H1 (cell line): ENCODE measurements at regions not wholly inside any gene's neighbourhood (a gene's known extent, or its start where the extent isn't known, plus 50 kb on each side); places are given as distances from the start of the nearest gene placed in this dataset.

ENCODE experiments used
- CTCF ChIA-PET: fragments of 300-600 bp; sonication (Branson Sonifier 250); formaldehyde crosslinking; loops from one replicate; lab custom pipeline; 2021; ENCODE audit not compliant: partially characterized antibody; lab: Charles Lee
- POLR2A ChIA-PET: fragments of 300-600 bp; sonication (Branson Sonifier 250); formaldehyde crosslinking; loops from one replicate; lab custom pipeline; 2021; ENCODE audit warnings: inconsistent platforms; ENCODE audit not compliant: partially characterized antibody; lab: Charles Lee
- DNase-seq, 2 experiments: peaks; one replicate each; pipeline versions ENCODE4 v3.0.0 to v3.0.0-alpha.2; 2010 to 2022; ENCODE audit warnings: low spot score in 2 of 2, low read depth in 1 of 2, mixed read lengths in 1 of 2
- FAIRE-seq: peaks from 2 replicates; lab custom pipeline; 2011; peaks lifted over from hg19 to GRCh38; lab: Jason Lieb, UNC
- H2AFZ ChIP-seq: 2 replicates; pipeline ENCODE4 v1.8.1; 2012; ENCODE audit warnings: low read length, inconsistent platforms
- H2AK5ac ChIP-seq: 2 replicates; pipeline ENCODE4 v1.6.1; 2013; ENCODE audit warnings: low read depth, low read length
- H2BK120ac ChIP-seq: replicated peaks from 2 replicates; pipeline ENCODE3; 2013; ENCODE audit warnings: low read depth, low read length, inconsistent platforms
- H2BK12ac ChIP-seq: 2 replicates; pipeline ENCODE4 v1.6.1; 2013; ENCODE audit warnings: low read depth, low read length
- H2BK15ac ChIP-seq: 2 replicates; pipeline ENCODE4 v1.6.1; 2013; ENCODE audit warnings: low read length
- H2BK20ac ChIP-seq: 2 replicates; pipeline ENCODE4 v1.6.1; 2013; ENCODE audit warnings: low read length
- H2BK5ac ChIP-seq: 2 replicates; pipeline ENCODE4 v1.6.1; 2013; ENCODE audit warnings: low read depth, low read length
- H3K14ac ChIP-seq: 2 replicates; pipeline ENCODE4 v1.6.1; 2013; ENCODE audit warnings: inconsistent platforms; ENCODE audit not compliant: insufficient read length
- H3K18ac ChIP-seq: 2 replicates; pipeline ENCODE4 v1.6.1; 2013; ENCODE audit warnings: low read length; ENCODE audit errors: extremely low read depth
- H3K23ac ChIP-seq: 2 replicates; pipeline ENCODE4 v1.6.1; 2013; ENCODE audit warnings: inconsistent platforms; ENCODE audit not compliant: insufficient read length
- H3K23me2 ChIP-seq: 2 replicates; pipeline ENCODE4 v1.6.1; 2013; ENCODE audit warnings: low read depth, low read length
- H3K27ac ChIP-seq: 2 replicates; pipeline ENCODE4 v1.6.1; 2011; ENCODE audit warnings: low read depth, low read length, inconsistent platforms
- H3K27me3 ChIP-seq, 4 experiments: replicated peaks in 1 of 4; 1 replicate in 1 of 4; 2 replicates in 3 of 4; pipeline versions ENCODE4 v1.6.1 to v1.8.1; 2011 to 2013; ENCODE audit warnings: low read length in 3 of 4, mild to moderate bottlenecking in 3 of 4, inconsistent platforms in 2 of 4, mixed read lengths in 2 of 4, moderate library complexity in 1 of 4; ENCODE audit not compliant: control insufficient read depth in 3 of 4, insufficient read depth in 3 of 4; ENCODE audit errors: extremely low read depth in 1 of 4
- H3K36me3 ChIP-seq, 4 experiments: 2 replicates each; pipeline versions ENCODE4 v1.6.1 to v1.8.1; 2011 to 2013; ENCODE audit warnings: mild to moderate bottlenecking in 4 of 4, low read length in 3 of 4, moderate library complexity in 2 of 4, control low read depth in 1 of 4, inconsistent platforms in 1 of 4; ENCODE audit not compliant: insufficient read depth in 4 of 4, control insufficient read depth in 2 of 4
- H3K4ac ChIP-seq: replicated peaks from 2 replicates; pipeline ENCODE3; 2013; ENCODE audit warnings: low read length, low read depth, mixed read lengths, inconsistent platforms; ENCODE audit not compliant: insufficient read length
- H3K4me1 ChIP-seq, 4 experiments: replicated peaks in 1 of 4; 1 replicate in 1 of 4; 2 replicates in 3 of 4; pipeline versions ENCODE4 v1.6.1 to v1.8.1; 2011 to 2013; ENCODE audit warnings: low read length in 3 of 4, inconsistent platforms in 2 of 4, mixed read lengths in 1 of 4; ENCODE audit not compliant: insufficient read depth in 4 of 4, control insufficient read depth in 3 of 4
- H3K4me2 ChIP-seq, 2 experiments: 2 replicates each; pipeline versions ENCODE4 v1.6.1 to v1.8.1; 2011 to 2013; ENCODE audit warnings: low read depth in 2 of 2, low read length in 2 of 2, control low read depth in 1 of 2, inconsistent platforms in 1 of 2, mild to moderate bottlenecking in 1 of 2; ENCODE audit not compliant: insufficient read depth in 1 of 2
- H3K4me3 ChIP-seq, 4 experiments: fragments of 200-600, 300-600 bp in 1 of 4; sonication (generic), shearing (Covaris generic), sonication (Bioruptor Twin) in 1 of 4; 2 replicates each; pipeline versions ENCODE4 v1.5.1 to v1.8.1; 2011 to 2016; ENCODE audit warnings: low read length in 4 of 4, low read depth in 3 of 4, control low read depth in 2 of 4, inconsistent platforms in 2 of 4, mild to moderate bottlenecking in 2 of 4, mixed read lengths in 1 of 4, moderate library complexity in 1 of 4; ENCODE audit not compliant: insufficient read depth in 2 of 4; ENCODE audit errors: extremely low read depth in 1 of 4
- H3K56ac ChIP-seq: replicated peaks from 2 replicates; pipeline ENCODE3; 2013; ENCODE audit warnings: low read depth, mild to moderate bottlenecking, mixed read lengths, low read length, inconsistent platforms; ENCODE audit not compliant: insufficient read length
- H3K79me1 ChIP-seq: 2 replicates; pipeline ENCODE4 v1.6.1; 2013; ENCODE audit warnings: low read depth, low read length, control low read depth
- H3K79me2 ChIP-seq, 2 experiments: 2 replicates each; pipeline versions ENCODE4 v1.6.1 to v1.8.1; 2012 to 2013; ENCODE audit warnings: low read length in 2 of 2, mild to moderate bottlenecking in 2 of 2, inconsistent platforms in 1 of 2; ENCODE audit not compliant: insufficient read depth in 2 of 2, control insufficient read depth in 1 of 2
- H3K9ac ChIP-seq, 4 experiments: replicated peaks in 1 of 4; 1 replicate in 1 of 4; 2 replicates in 3 of 4; pipeline versions ENCODE4 v1.6.1 to v1.8.1; 2011 to 2013; ENCODE audit warnings: low read depth in 3 of 4, low read length in 3 of 4, control low read depth in 2 of 4, mild to moderate bottlenecking in 2 of 4, moderate library complexity in 2 of 4, inconsistent platforms in 1 of 4; ENCODE audit errors: extremely low read depth in 1 of 4
- H3K9me3 ChIP-seq, 2 experiments: 2 replicates each; pipeline versions ENCODE4 v1.6.1 to v1.8.1; 2012 to 2013; ENCODE audit warnings: mild to moderate bottlenecking in 2 of 2, moderate library complexity in 2 of 2, control low read depth in 1 of 2, inconsistent platforms in 1 of 2, low read depth in 1 of 2, low read length in 1 of 2, mixed read lengths in 1 of 2; ENCODE audit not compliant: insufficient read depth in 2 of 2
- H4K20me1 ChIP-seq, 2 experiments: replicated peaks in 1 of 2; 2 replicates each; pipeline versions ENCODE3 to v1.8.1; 2011 to 2013; ENCODE audit warnings: inconsistent platforms in 2 of 2, low read length in 2 of 2, mild to moderate bottlenecking in 1 of 2; ENCODE audit not compliant: insufficient read depth in 2 of 2, control insufficient read depth in 1 of 2
- H4K5ac ChIP-seq: 2 replicates; pipeline ENCODE4 v1.6.1; 2013; ENCODE audit warnings: low read length, low read depth, mixed read lengths, inconsistent platforms; ENCODE audit not compliant: insufficient read length
- H4K8ac ChIP-seq: 2 replicates; pipeline ENCODE4 v1.8.0; 2013; ENCODE audit warnings: mild to moderate bottlenecking, moderate library complexity, low read length, inconsistent platforms; ENCODE audit not compliant: insufficient read depth; ENCODE audit errors: extremely low read depth
- H4K91ac ChIP-seq: replicated peaks from 2 replicates; pipeline ENCODE3; 2013; ENCODE audit warnings: low read length, mixed read lengths, inconsistent platforms; ENCODE audit not compliant: insufficient read length
- KDM1A ChIP-seq: fragments of 200-600, 300-600 bp; sonication (generic); IDR thresholded peaks from 2 replicates; pipeline ENCODE4 v1.7.1; 2016; ENCODE audit warnings: mild to moderate bottlenecking, low read length, borderline replicate concordance
- POLR2AphosphoS5 ChIP-seq: IDR thresholded peaks from 2 replicates; pipeline ENCODE4 v1.6.1; 2011; ENCODE audit warnings: low read depth, low read length
- SP4 ChIP-seq: IDR thresholded peaks from 2 replicates; pipeline ENCODE4 v1.6.1; 2012; ENCODE audit warnings: low read length, inconsistent platforms
- TEAD4 ChIP-seq: IDR thresholded peaks from 2 replicates; pipeline ENCODE4 v1.6.1; 2012; ENCODE audit warnings: low read depth, low read length, inconsistent platforms, mixed read lengths
- WGBS, 2 experiments: shearing (Covaris generic) in 1 of 2; methylation state at CpG; one replicate each; pipeline versions ENCODE4 v1.1.6 to v1.1.7; 2013 to 2015; ENCODE audit warnings: low lambda C conversion rate in 2 of 2, mixed read lengths in 2 of 2, inconsistent platforms in 1 of 2, low coverage in 1 of 2, missing lambda C conversion rate in 1 of 2; ENCODE audit not compliant: insufficient replicate concordance in 2 of 2, insufficient coverage in 1 of 2, insufficient read length in 1 of 2; ENCODE audit errors: extremely low coverage in 1 of 2, missing lambda C conversion rate in 1 of 2; 5-methylcytosine and 5-hydroxymethylcytosine counted together

GRCh38 chr1:30283199-30283962, 440.0 kb downstream of the MATN1 start:
- no peak overlapping the region for H3K56ac ChIP-seq
- H3K36me3 ChIP-seq: no peaks in the 10 kb centered on the region
- H3K4me1 ChIP-seq: no peaks in the 10 kb centered on the region
- H3K4ac ChIP-seq: no peak overlapping the region
- H3K14ac ChIP-seq: no peak overlapping the region
- H4K8ac ChIP-seq: no peak overlapping the region
- H3K27ac ChIP-seq: no peak overlapping the region
- H2BK5ac ChIP-seq: no peak overlapping the region
- ChIA-PET POLR2A (no interaction called here), CTCF (interaction anchor here (1.0 to 3.3 kb wide), 3 partner anchors 51 to 97 kb away, joined by 3 to 11 read pairs (median 3); no protein-coding TSS in a partner anchor)
- no peaks in the 10 kb centered on the region for H3K79me1 ChIP-seq
- H3K9me3 ChIP-seq: no peaks in the 10 kb centered on the region
- H3K79me2 ChIP-seq: no peaks in the 10 kb centered on the region
- H2AFZ ChIP-seq: no peak overlapping the region
- no peak overlapping the region for H2BK15ac ChIP-seq
- no peak overlapping the region for H3K18ac ChIP-seq
- no peak overlapping the region for H2BK120ac ChIP-seq
- H3K23me2 ChIP-seq: no peaks in the 10 kb centered on the region
- H3K23ac ChIP-seq: no peak overlapping the region
- H3K9ac ChIP-seq: no peak overlapping the region
- no peak overlapping the region for H3K4me2 ChIP-seq
- DNase-seq: peak in 1 of 2 experiments; percentile 30
- no peak overlapping the region for H2BK12ac ChIP-seq
- FAIRE-seq: no peak
- no peak overlapping the region for H2AK5ac ChIP-seq
- no peak overlapping the region for H3K4me3 ChIP-seq
- H4K20me1 ChIP-seq: no peaks in the 10 kb centered on the region
- WGBS, 2 experiments: 90% methylated on average over 8 of the region's 8 CpGs; no CpG with 5 or more reads in 1 of the 2 experiments
- no peak for TF ChIP-seq POLR2AphosphoS5
- TF ChIP-seq SP4: no peak
- TF ChIP-seq KDM1A: no peak
- no peak for TF ChIP-seq TEAD4
- TF ChIP-seq, all 59 proteins: peak for 0
- Histone ChIP-seq H2BK20ac (no peak overlapping the region), H4K5ac (no peak overlapping the region), H3K27me3 (no peaks in the 10 kb centered on the region), H4K91ac (no peak overlapping the region)
